GM12878 (cell line): ENCODE measurements at regions not wholly inside any gene's neighbourhood (a gene's known extent, or its start where the extent isn't known, plus 50 kb on each side); places are given as distances from the start of the nearest gene placed in this dataset.

ENCODE experiments used
- ATF3 ChIP-seq: IDR thresholded peaks from 2 replicates; pipeline ENCODE4 v1.6.1; 2011; ENCODE audit warnings: low read depth, mild to moderate bottlenecking, low read length, moderate library complexity, borderline replicate concordance; ENCODE audit errors: extremely low read depth
- ATF7 ChIP-seq: fragments of 450-650 bp; IDR thresholded peaks from 2 replicates; pipeline ENCODE4 v1.6.1; 2016; ENCODE audit warnings: low read depth, mild to moderate bottlenecking
- CEBPB ChIP-seq, 2 experiments: fragments of 150-350 bp in 1 of 2; IDR thresholded peaks; 2 replicates each; pipeline ENCODE4 v1.6.1; 2012 to 2014; ENCODE audit warnings: low read depth in 2 of 2, low read length in 2 of 2, borderline replicate concordance in 1 of 2, inconsistent platforms in 1 of 2
- CUX1 ChIP-seq: IDR thresholded peaks from 2 replicates; pipeline ENCODE4 v1.6.1; 2012; ENCODE audit warnings: improper control_type of control experiment, low read depth, low read length; ENCODE audit not compliant: insufficient replicate concordance
- E4F1 ChIP-seq: fragments of 450-650 bp; IDR thresholded peaks from 2 replicates; pipeline ENCODE4 v1.6.1; 2018; ENCODE audit warnings: borderline replicate concordance, mild to moderate bottlenecking; ENCODE audit not compliant: partially characterized antibody
- EP300 ChIP-seq, 2 experiments: fragments of 150-350 bp in 1 of 2; IDR thresholded peaks; 2 replicates each; pipeline ENCODE4 v1.6.1; 2011 to 2012; ENCODE audit warnings: low read depth in 2 of 2, low read length in 2 of 2, borderline replicate concordance in 1 of 2, improper control_type of control experiment in 1 of 2, inconsistent platforms in 1 of 2; ENCODE audit not compliant: control insufficient read depth in 1 of 2
- MTA3 ChIP-seq: IDR thresholded peaks from 2 replicates; pipeline ENCODE4 v1.6.1; 2012; ENCODE audit warnings: low read length, inconsistent platforms, borderline replicate concordance
- MYB ChIP-seq: fragments of 150-350 bp; IDR thresholded peaks from 2 replicates; pipeline ENCODE4 v1.6.1; 2014; ENCODE audit warnings: mild to moderate bottlenecking, low read depth, low read length, borderline replicate concordance
- NR2C1 ChIP-seq: fragments of 450-650 bp; IDR thresholded peaks from 2 replicates; pipeline ENCODE4 v1.6.1; 2017; ENCODE audit warnings: antibody characterized with exemption, mild to moderate bottlenecking, moderate library complexity
- PAX8 ChIP-seq: fragments of 450-650 bp; IDR thresholded peaks from 2 replicates; pipeline ENCODE4 v1.6.1; 2017; ENCODE audit warnings: mild to moderate bottlenecking, moderate library complexity
- RAD51 ChIP-seq: fragments of 450-650 bp; IDR thresholded peaks from 2 replicates; pipeline ENCODE4 v1.6.1; 2016; ENCODE audit warnings: moderate library complexity, mild to moderate bottlenecking, inconsistent platforms
- RELA ChIP-seq: fragments of 450-650 bp; IDR thresholded peaks from 2 replicates; pipeline ENCODE4 v1.8.0; 2014; ENCODE audit warnings: borderline replicate concordance; ENCODE audit not compliant: partially characterized antibody
- SIN3A ChIP-seq: IDR thresholded peaks from 2 replicates; pipeline ENCODE4 v1.6.1; 2012; ENCODE audit warnings: low read depth, low read length, improper control_type of control experiment
- SMAD5 ChIP-seq: IDR thresholded peaks from 2 replicates; pipeline ENCODE4 v1.6.1; 2016; ENCODE audit warnings: antibody characterized with exemption, low read depth
- TAF1 ChIP-seq: IDR thresholded peaks from 2 replicates; pipeline ENCODE4 v1.6.1; 2011; ENCODE audit warnings: mild to moderate bottlenecking, low read depth, low read length, borderline replicate concordance
- WRNIP1 ChIP-seq: IDR thresholded peaks from 2 replicates; pipeline ENCODE4 v1.6.1; 2011; ENCODE audit warnings: low read depth, low read length, improper control_type of control experiment, borderline replicate concordance
- ZNF687 ChIP-seq: fragments of 450-650 bp; IDR thresholded peaks from 2 replicates; pipeline ENCODE4 v1.6.1; 2017; ENCODE audit warnings: mild to moderate bottlenecking, moderate library complexity

- TF ChIP-seq CUX1: no peak
- no peak for TF ChIP-seq MYB
- no peak for TF ChIP-seq SMAD5
- no peak for TF ChIP-seq PAX8
- no peak for TF ChIP-seq ATF3
- TF ChIP-seq ZNF687: no peak
- TF ChIP-seq NR2C1: no peak
- TF ChIP-seq RAD51: no peak
- TF ChIP-seq RELA: no peak
- peak; percentile 27; the same call in 1 of the 2 replicates for TF ChIP-seq ATF7
- no peak; the same call in 1 of the 2 replicates for TF ChIP-seq MTA3
- TF ChIP-seq CEBPB (IDR thresholded peaks at IDR 0.05; ENCODE audit: borderline replicate concordance in 1 of 2, low read depth in 2 of 2, low read length in 2 of 2): no peak
- 0 out of 4 replicates have a peak, but pooled peaks of 1 of the 2 experiments have one; percentile 47 for TF ChIP-seq EP300 (IDR thresholded peaks at IDR 0.05; ENCODE audit: borderline replicate concordance in 1 of 2, control insufficient read depth in 1 of 2, low read depth in 2 of 2, low read length in 2 of 2)
- no peak for TF ChIP-seq SIN3A
- no peak for TF ChIP-seq TAF1
- no peak for TF ChIP-seq WRNIP1
- TF ChIP-seq E4F1: no peak
Observed at GRCh38 chr6:119459207-119459974, 109.8 kb upstream of the MAN1A1 start (continued).
